GM12878 (cell line): ENCODE measurements at regions not wholly inside any gene's neighbourhood (a gene's known extent, or its start where the extent isn't known, plus 50 kb on each side); places are given as distances from the start of the nearest gene placed in this dataset.

Source experiments
- ATAC-seq: fragments of 200-7000 bp; cut with Tn5 transposase; 3 replicates; pipeline ENCODE4 v1.9.1; 2020; ENCODE audit warnings: mild to moderate bottlenecking, moderate library complexity
- BruUV-seq: library from RNA; stranded (reverse); fragments of 400-500 nt; replicated peaks from 2 replicates; lab custom pipeline; 2021; lab: Mats Ljungman, UMichigan
- CTCF ChIA-PET: fragments of 300-600 bp; sonication (Branson Sonifier 250); formaldehyde crosslinking; extraction: SDS; loops from one replicate; lab custom pipeline; 2021; ENCODE audit warnings: inconsistent platforms; lab: Yijun Ruan, JAX
- POLR2A ChIA-PET: fragments of 350-600 bp; formaldehyde crosslinking; extraction: SDS; loops from one replicate; lab custom pipeline; 2021; ENCODE audit warnings: inconsistent platforms; lab: Charles Lee
- RAD21 ChIA-PET: fragments of 300-600 bp; sonication (Branson Sonifier 250); formaldehyde crosslinking; loops from one replicate; lab custom pipeline; 2023; ENCODE audit warnings: antibody characterized with exemption; ENCODE audit not compliant: unreplicated experiment; lab: Charles Lee
- SMC1A ChIA-PET: fragments of 300-600 bp; sonication (Branson Sonifier 250); formaldehyde crosslinking; loops from one replicate; lab custom pipeline; 2023; ENCODE audit not compliant: unreplicated experiment, uncharacterized antibody; lab: Charles Lee
- DNase-seq: peaks from one replicate; pipeline ENCODE4 v3.0.0-alpha.2; 2011; ENCODE audit warnings: low read depth, low spot score
- FAIRE-seq: peaks from 3 replicates; lab custom pipeline; 2011; peaks lifted over from hg19 to GRCh38; lab: Jason Lieb, UNC
- H2AFZ ChIP-seq: 2 replicates; pipeline ENCODE4 v1.6.0; 2011; ENCODE audit warnings: low read depth, low read length, control low read depth; ENCODE audit not compliant: control insufficient read depth
- H3K27ac ChIP-seq: 2 replicates; pipeline ENCODE4 v1.5.1; 2011; ENCODE audit warnings: control low read depth; ENCODE audit not compliant: control insufficient read depth, insufficient read depth
- H3K27me3 ChIP-seq, 2 experiments: replicated peaks in 1 of 2; 2 replicates each; pipeline versions ENCODE4 v1.6.0 to v1.6.1; 2011; ENCODE audit warnings: low read length in 1 of 2; ENCODE audit not compliant: control insufficient read depth in 2 of 2, insufficient read depth in 2 of 2
- H3K36me3 ChIP-seq, 2 experiments: 2 replicates each; pipeline ENCODE4 v1.5.1; 2011; ENCODE audit warnings: low read length in 1 of 2; ENCODE audit not compliant: control insufficient read depth in 2 of 2, insufficient read depth in 2 of 2
- H3K4me1 ChIP-seq: 2 replicates; pipeline ENCODE4 v1.6.1; 2011; ENCODE audit warnings: mild to moderate bottlenecking, low read length, moderate library complexity, mixed read lengths; ENCODE audit not compliant: control insufficient read depth, insufficient read depth
- H3K4me2 ChIP-seq: 2 replicates; pipeline ENCODE4 v1.6.0; 2011; ENCODE audit warnings: control low read depth; ENCODE audit not compliant: control insufficient read depth, insufficient read depth
- H3K4me3 ChIP-seq: fragments of 200-600 bp; sonication (generic); 2 replicates; pipeline ENCODE4 v1.5.1; 2016
- H3K79me2 ChIP-seq: 2 replicates; pipeline ENCODE4 v1.6.0; 2011; ENCODE audit warnings: low read length; ENCODE audit not compliant: control insufficient read depth, insufficient read depth
- H3K9ac ChIP-seq: 2 replicates; pipeline ENCODE4 v1.8.0; 2011; ENCODE audit warnings: low read length, control low read depth, mixed read lengths; ENCODE audit not compliant: control insufficient read depth, insufficient read depth
- H3K9me3 ChIP-seq: replicated peaks from 3 replicates; pipeline ENCODE4 v1.5.1; 2011; ENCODE audit warnings: mild to moderate bottlenecking, low read length; ENCODE audit not compliant: control insufficient read depth, insufficient read depth
- H4K20me1 ChIP-seq: 2 replicates; pipeline ENCODE4 v1.6.0; 2011; ENCODE audit not compliant: control insufficient read depth, insufficient read depth
- CTCF ChIP-seq, 3 experiments: IDR thresholded peaks in 2 of 3; conservative IDR thresholded peaks in 1 of 3; 2 replicates each; pipeline ENCODE4 v1.5.1; 2011; ENCODE audit warnings: low read depth in 3 of 3, low read length in 3 of 3, mild to moderate bottlenecking in 3 of 3, control low read depth in 2 of 3, moderate library complexity in 2 of 3, inconsistent platforms in 1 of 3, mixed read lengths in 1 of 3; ENCODE audit not compliant: control insufficient read depth in 2 of 3, insufficient read depth in 1 of 3; ENCODE audit errors: extremely low read depth in 1 of 3
- SUZ12 ChIP-seq: fragments of 200-600 bp; sonication (generic); IDR thresholded peaks from one replicate; pipeline ENCODE4 v1.6.1; 2018; ENCODE audit warnings: antibody characterized with exemption, mild to moderate bottlenecking; ENCODE audit not compliant: unreplicated experiment
- WGBS: methylation state at CpG from one replicate; pipeline ENCODE4 v1.1.6; 2016; ENCODE audit warnings: low lambda C conversion rate; ENCODE audit not compliant: insufficient replicate concordance, insufficient coverage; ENCODE audit errors: missing lambda C conversion rate; 5-methylcytosine and 5-hydroxymethylcytosine counted together
- in situ Hi-C: fragments of 300-500 bp; cut with MboI; formaldehyde crosslinking; loops from 9 replicates; pipeline ENCODE4 v1.14.3; 2018; ENCODE audit warnings: mixed read lengths
- intact Hi-C: fragments of 100-400 bp; cut with micrococcal nuclease; formaldehyde crosslinking; loops from one replicate; pipeline ENCODE4 v1.14.2; 2022; ENCODE audit not compliant: unreplicated experiment

- H3K79me2 ChIP-seq = no peaks in the 10 kb centered on the region
- H3K36me3 ChIP-seq = no peaks in the 10 kb centered on the region
- DNase-seq = no peak
- POLR2A ChIA-PET = interaction anchor here (0.6 kb wide), 1 partner anchor 171 kb away, joined by 3 read pairs; no protein-coding TSS in a partner anchor
- no peaks in the 10 kb centered on the region for H3K9me3 ChIP-seq
- H3K27ac ChIP-seq = no peak overlapping the region
- CTCF ChIA-PET = interaction anchor here (0.8 to 2.9 kb wide), 16 partner anchors 8 to 1727 kb away, joined by 3 to 10 read pairs (median 5); no protein-coding TSS in a partner anchor
- H2AFZ ChIP-seq = no peak overlapping the region
- no TSS peak for BruUV-seq
- TF ChIP-seq CTCF (IDR thresholded peaks at IDR 0.05 in 2 of 3, conservative IDR thresholded peaks at IDR 0.05 in 1 of 3; ENCODE audit: control insufficient read depth in 2 of 3, extremely low read depth in 1 of 3, insufficient read depth in 1 of 3, low read depth in 3 of 3, low read length in 3 of 3) (peak in 1 of 3 experiments; percentile 4; a peak in 2 of 6 replicates), SUZ12 (no peak)
- in situ Hi-C loops = no loop called here
- H3K27me3 ChIP-seq = no peaks in the 10 kb centered on the region
- no peak overlapping the region for H3K4me3 ChIP-seq
- FAIRE-seq = no peak
- WGBS = 0% methylated on average over 2 of the region's 2 CpGs
- no peak overlapping the region for H3K9ac ChIP-seq
- H4K20me1 ChIP-seq = no peaks in the 10 kb centered on the region
- intact Hi-C loops = no loop called here
- no peak overlapping the region for H3K4me2 ChIP-seq
- RAD21 ChIA-PET = interaction anchor here (0.8 to 4.0 kb wide), 14 partner anchors 9 to 795 kb away, joined by 3 to 21 read pairs (median 4); no protein-coding TSS in a partner anchor
- H3K4me1 ChIP-seq = no peaks in the 10 kb centered on the region
- ATAC-seq = peak; percentile 53; the same call in 2 of the 3 replicates
- SMC1A ChIA-PET = interaction anchor here (0.6 to 4.0 kb wide), 10 partner anchors 9 to 1716 kb away, joined by 3 to 22 read pairs (median 4); no protein-coding TSS in a partner anchor
Observed at GRCh38 chr9:22528485-22528884, 81.9 kb downstream of the DMRTA1 start.
